Transverse colon (tissue), 4 donors: ENCODE measurements at regions not wholly inside any gene's neighbourhood (a gene's known extent, or its start where the extent isn't known, plus 50 kb on each side); places are given as distances from the start of the nearest gene placed in this dataset.

Experiments used
- EP300 ChIP-seq: sonication (generic); formaldehyde crosslinking; IDR thresholded peaks from one replicate; pipeline ENCODE4 v1.6.1; 2017; ENCODE audit warnings: antibody characterized with exemption, low read depth
- POLR2A ChIP-seq: fragments of 450-650 bp; IDR thresholded peaks from one replicate; pipeline ENCODE4 v1.6.1; 2016; ENCODE audit warnings: antibody characterized with exemption, mild to moderate bottlenecking, moderate library complexity
- POLR2AphosphoS5 ChIP-seq, 3 donors: sonication (generic); formaldehyde crosslinking; IDR thresholded peaks; one replicate each; pipeline ENCODE4 v1.6.1; 2016; ENCODE audit warnings: antibody characterized with exemption in 3 of 3
- TF ChIP-seq, protein P1 (sequence below), 5 experiments: fragments of 200-600 bp in 3 of 5; fragments of 450-650 bp in 2 of 5; sonication (generic) in 3 of 5; IDR thresholded peaks; 1 replicate in 2 of 5; 2 replicates in 3 of 5; pipeline ENCODE4 v1.5.1; 2016 to 2017; ENCODE audit warnings: antibody characterized with exemption in 5 of 5, inconsistent platforms in 3 of 5, mild to moderate bottlenecking in 2 of 5, moderate library complexity in 1 of 5

DNA sequence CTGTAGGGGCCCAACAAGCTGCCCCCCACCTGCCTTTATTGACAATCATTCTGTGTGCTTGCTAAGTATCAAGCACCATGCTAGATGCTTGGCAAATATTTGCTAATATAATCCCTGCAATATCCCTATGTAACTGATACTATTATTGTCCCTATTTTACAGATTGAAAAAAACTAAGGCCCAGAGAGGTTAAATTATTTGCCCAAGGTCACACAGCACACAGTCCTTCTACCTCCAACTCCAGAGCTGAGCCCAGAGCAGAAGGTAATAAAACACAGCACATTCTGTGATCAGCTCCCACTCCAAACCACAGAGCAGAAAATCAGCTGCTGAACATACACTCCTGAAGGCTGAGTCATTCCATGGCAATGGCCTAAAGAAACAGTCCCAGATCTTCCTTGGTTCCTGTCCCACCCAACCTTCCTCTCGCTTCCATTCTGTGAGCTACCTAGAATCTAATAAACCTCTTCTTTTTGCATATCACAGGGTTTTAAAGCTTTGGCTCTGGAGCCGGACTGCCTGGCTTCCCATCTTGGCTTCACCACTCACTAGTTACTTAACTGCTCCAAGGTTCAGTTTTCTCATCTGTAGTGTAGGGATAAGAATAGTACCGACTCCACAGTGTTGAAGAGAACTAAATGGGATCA, 66.7 kb upstream of the ADRA1B start:
- no peak for TF ChIP-seq POLR2AphosphoS5 (IDR thresholded peaks at IDR 0.05)
- TF ChIP-seq, protein P1, sequence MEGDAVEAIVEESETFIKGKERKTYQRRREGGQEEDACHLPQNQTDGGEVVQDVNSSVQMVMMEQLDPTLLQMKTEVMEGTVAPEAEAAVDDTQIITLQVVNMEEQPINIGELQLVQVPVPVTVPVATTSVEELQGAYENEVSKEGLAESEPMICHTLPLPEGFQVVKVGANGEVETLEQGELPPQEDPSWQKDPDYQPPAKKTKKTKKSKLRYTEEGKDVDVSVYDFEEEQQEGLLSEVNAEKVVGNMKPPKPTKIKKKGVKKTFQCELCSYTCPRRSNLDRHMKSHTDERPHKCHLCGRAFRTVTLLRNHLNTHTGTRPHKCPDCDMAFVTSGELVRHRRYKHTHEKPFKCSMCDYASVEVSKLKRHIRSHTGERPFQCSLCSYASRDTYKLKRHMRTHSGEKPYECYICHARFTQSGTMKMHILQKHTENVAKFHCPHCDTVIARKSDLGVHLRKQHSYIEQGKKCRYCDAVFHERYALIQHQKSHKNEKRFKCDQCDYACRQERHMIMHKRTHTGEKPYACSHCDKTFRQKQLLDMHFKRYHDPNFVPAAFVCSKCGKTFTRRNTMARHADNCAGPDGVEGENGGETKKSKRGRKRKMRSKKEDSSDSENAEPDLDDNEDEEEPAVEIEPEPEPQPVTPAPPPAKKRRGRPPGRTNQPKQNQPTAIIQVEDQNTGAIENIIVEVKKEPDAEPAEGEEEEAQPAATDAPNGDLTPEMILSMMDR (IDR thresholded peaks at IDR 0.05), result no peak
- TF ChIP-seq POLR2A, result no peak
- no peak for TF ChIP-seq EP300
